ENCODE measurements at regions not wholly inside any gene's neighbourhood (a gene's known extent, or its start where the extent isn't known, plus 50 kb on each side); places are given as distances from the start of the nearest gene placed in this dataset.
A peak's percentile ranks its signal among the peaks of the same experiment; 100 is the strongest.

GRCh38 chr16:82522026-82522425 is 104.7 kb upstream of the CDH13 start:
- Histone ChIP-seq H3K36me3 (no peaks in the 10 kb centered on the region), H3K27ac (no peak overlapping the region), H3K4me1 (replicated peaks) (no peaks in the 10 kb centered on the region), H3K4me3 (no peak overlapping the region), H3K9me3 (replicated peaks) (no peaks in the 10 kb centered on the region), H3K27me3 (replicated peaks) (no peaks in the 10 kb centered on the region; the same call in 1 of the 2 replicates)
- no peak for DNase-seq (ENCODE audit: low read depth in 1 of 2, low spot score in 2 of 2)

GRCh38 chr16:82518811-82519210 is 108.0 kb upstream of the CDH13 start:
- no peak overlapping the region for H3K27ac ChIP-seq
- no peaks in the 10 kb centered on the region for H3K4me1 ChIP-seq (replicated peaks)
- no peak for DNase-seq (ENCODE audit: low read depth in 1 of 2, low spot score in 2 of 2)
- H3K36me3 ChIP-seq = no peaks in the 10 kb centered on the region
- no peaks in the 10 kb centered on the region for H3K9me3 ChIP-seq (replicated peaks)
- H3K27me3 ChIP-seq (replicated peaks) = no peaks in the 10 kb centered on the region; the same call in 1 of the 2 replicates
- no peak overlapping the region for H3K4me3 ChIP-seq

- Histone ChIP-seq H3K4me3 (no peak overlapping the region), H3K27ac (no peak overlapping the region), H3K9me3 (replicated peaks) (no peaks in the 10 kb centered on the region; the same call in 1 of the 2 replicates), H3K4me1 (replicated peaks) (no peaks in the 10 kb centered on the region), H3K36me3 (no peaks in the 10 kb centered on the region), H3K27me3 (replicated peaks) (no peaks in the 10 kb centered on the region)
- no peak for DNase-seq (ENCODE audit: low read depth in 1 of 2, low spot score in 2 of 2)
Observed at GRCh38 chr16:82514262-82514661, 112.5 kb upstream of the CDH13 start.

GRCh38 chr16:82510789-82511305 is 115.9 kb upstream of the CDH13 start:
- no peak for DNase-seq (ENCODE audit: low read depth in 1 of 2, low spot score in 2 of 2)
- H3K4me1 ChIP-seq (replicated peaks) = no peaks in the 10 kb centered on the region
- H3K36me3 ChIP-seq = no peaks in the 10 kb centered on the region
- no peak overlapping the region for H3K27ac ChIP-seq
- no peaks in the 10 kb centered on the region; the same call in 1 of the 2 replicates for H3K9me3 ChIP-seq (replicated peaks)
- H3K4me3 ChIP-seq = no peak overlapping the region
- H3K27me3 ChIP-seq (replicated peaks) = no peaks in the 10 kb centered on the region

GRCh38 chr16:82509691-82510430 is 116.9 kb upstream of the CDH13 start:
- no peaks in the 10 kb centered on the region for H3K4me1 ChIP-seq (replicated peaks)
- no peaks in the 10 kb centered on the region for H3K36me3 ChIP-seq
- H3K27me3 ChIP-seq (replicated peaks) = no peaks in the 10 kb centered on the region
- no peak for DNase-seq (ENCODE audit: low read depth in 1 of 2, low spot score in 2 of 2)
- H3K4me3 ChIP-seq = no peak overlapping the region
- H3K9me3 ChIP-seq (replicated peaks) = no peaks in the 10 kb centered on the region; the same call in 1 of the 2 replicates
- H3K27ac ChIP-seq = no peak overlapping the region

- Histone ChIP-seq H3K27ac (no peak overlapping the region), H3K27me3 (replicated peaks) (no peaks in the 10 kb centered on the region), H3K4me1 (replicated peaks) (no peaks in the 10 kb centered on the region), H3K9me3 (replicated peaks) (no peaks in the 10 kb centered on the region; the same call in 1 of the 2 replicates), H3K36me3 (no peaks in the 10 kb centered on the region), H3K4me3 (no peak overlapping the region)
- DNase-seq (ENCODE audit: low read depth in 1 of 2, low spot score in 2 of 2) = no peak
Observed at GRCh38 chr16:82506692-82507670, 119.8 kb upstream of the CDH13 start.

GRCh38 chr16:82504836-82505235 is 121.9 kb upstream of the CDH13 start:
- Histone ChIP-seq H3K27ac (no peak overlapping the region), H3K4me1 (replicated peaks) (no peaks in the 10 kb centered on the region), H3K36me3 (no peaks in the 10 kb centered on the region), H3K27me3 (replicated peaks) (no peaks in the 10 kb centered on the region), H3K9me3 (replicated peaks) (no peaks in the 10 kb centered on the region; the same call in 1 of the 2 replicates), H3K4me3 (no peak overlapping the region)
- no peak for DNase-seq (ENCODE audit: low read depth in 1 of 2, low spot score in 2 of 2)

GRCh38 chr16:82499302-82499701 is 127.5 kb upstream of the CDH13 start:
- no peaks in the 10 kb centered on the region for H3K36me3 ChIP-seq
- H3K4me1 ChIP-seq (replicated peaks) = no peaks in the 10 kb centered on the region
- no peak overlapping the region for H3K27ac ChIP-seq
- no peak for DNase-seq (ENCODE audit: low read depth in 1 of 2, low spot score in 2 of 2)
- H3K27me3 ChIP-seq (replicated peaks) = no peaks in the 10 kb centered on the region
- H3K9me3 ChIP-seq (replicated peaks) = no peaks in the 10 kb centered on the region
- no peak overlapping the region for H3K4me3 ChIP-seq

GRCh38 chr16:82497139-82497538 is 129.6 kb upstream of the CDH13 start:
- DNase-seq (ENCODE audit: low read depth in 1 of 2, low spot score in 2 of 2) = no peak
- Histone ChIP-seq H3K9me3 (replicated peaks) (no peaks in the 10 kb centered on the region), H3K36me3 (no peaks in the 10 kb centered on the region), H3K27ac (no peak overlapping the region), H3K4me1 (replicated peaks) (no peaks in the 10 kb centered on the region), H3K27me3 (replicated peaks) (no peaks in the 10 kb centered on the region), H3K4me3 (no peak overlapping the region)

- Histone ChIP-seq H3K27ac (no peak overlapping the region), H3K9me3 (replicated peaks) (no peaks in the 10 kb centered on the region), H3K4me3 (no peak overlapping the region), H3K27me3 (replicated peaks) (no peaks in the 10 kb centered on the region), H3K36me3 (no peaks in the 10 kb centered on the region), H3K4me1 (replicated peaks) (no peaks in the 10 kb centered on the region)
- no peak for DNase-seq (ENCODE audit: low read depth in 1 of 2, low spot score in 2 of 2)
Observed at GRCh38 chr16:82488460-82488859, 138.3 kb upstream of the CDH13 start.

- H3K27ac ChIP-seq = no peak overlapping the region
- no peaks in the 10 kb centered on the region for H3K9me3 ChIP-seq (replicated peaks)
- no peak overlapping the region for H3K4me3 ChIP-seq
- no peaks in the 10 kb centered on the region for H3K36me3 ChIP-seq
- DNase-seq (ENCODE audit: low read depth in 1 of 2, low spot score in 2 of 2) = peak in 1 of 2 experiments; percentile 27
- H3K27me3 ChIP-seq (replicated peaks) = no peaks in the 10 kb centered on the region
- H3K4me1 ChIP-seq (replicated peaks) = peaks cover 9% of the 10 kb centered on the region
Observed at GRCh38 chr16:82481455-82481854, 145.3 kb upstream of the CDH13 start.

- no peak overlapping the region for H3K4me3 ChIP-seq
- H3K27ac ChIP-seq = no peak overlapping the region
- no peaks in the 10 kb centered on the region for H3K27me3 ChIP-seq (replicated peaks)
- no peaks in the 10 kb centered on the region for H3K36me3 ChIP-seq
- DNase-seq (ENCODE audit: low read depth in 1 of 2, low spot score in 2 of 2) = no peak
- H3K4me1 ChIP-seq (replicated peaks) = peaks cover 6% of the 10 kb centered on the region
- no peaks in the 10 kb centered on the region for H3K9me3 ChIP-seq (replicated peaks)
Observed at GRCh38 chr16:82476786-82477185, 150.0 kb upstream of the CDH13 start.

- Histone ChIP-seq H3K27me3 (replicated peaks) (no peaks in the 10 kb centered on the region), H3K27ac (no peak overlapping the region; the same call in 1 of the 2 replicates), H3K4me1 (replicated peaks) (peaks cover 18% of the 10 kb centered on the region), H3K36me3 (no peaks in the 10 kb centered on the region), H3K9me3 (replicated peaks) (no peaks in the 10 kb centered on the region), H3K4me3 (no peak overlapping the region)
- peak; percentile 68 to 77 for DNase-seq (ENCODE audit: low read depth in 1 of 2, low spot score in 2 of 2)
Observed at GRCh38 chr16:82470620-82471152, 156.1 kb upstream of the CDH13 start.
